ENCODE measurements at regions not wholly inside any gene's neighbourhood (a gene's known extent, or its start where the extent isn't known, plus 50 kb on each side); places are given as distances from the start of the nearest gene placed in this dataset.
"Not testable (repeated sequence)": the region's sequence is repeated elsewhere in the genome, so short reads cannot be mapped to it uniquely, and the experiment has no call there.

DNA sequence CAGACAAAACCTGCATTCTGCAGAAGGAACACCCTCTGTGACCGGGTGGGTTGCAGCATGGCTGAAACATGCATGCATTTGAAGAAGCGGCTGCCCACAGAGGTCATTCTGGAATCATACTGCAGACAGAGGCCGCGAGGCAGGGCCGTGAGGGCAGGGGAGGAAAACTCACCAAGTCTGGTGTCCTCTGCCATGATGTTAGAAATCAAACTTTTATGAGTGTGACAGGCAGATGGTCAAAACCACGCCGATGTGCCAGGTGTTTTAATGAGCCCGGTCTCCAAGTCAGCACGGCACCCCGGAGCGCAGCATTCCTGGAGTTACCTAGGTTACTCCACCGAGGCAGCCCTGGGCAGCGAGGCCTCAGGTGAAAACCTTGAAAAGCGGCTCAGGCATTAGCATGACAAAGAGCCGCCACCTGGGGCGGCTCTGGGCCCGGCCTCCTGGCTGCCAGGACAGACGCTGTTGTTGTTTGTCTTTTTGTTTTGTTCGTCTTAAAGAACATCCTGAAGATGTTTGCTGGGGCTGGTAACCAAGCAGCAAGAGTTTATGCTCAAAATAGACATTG is 255.6 kb downstream of the ERMARD start:
- no peak for DNase-seq

DNA sequence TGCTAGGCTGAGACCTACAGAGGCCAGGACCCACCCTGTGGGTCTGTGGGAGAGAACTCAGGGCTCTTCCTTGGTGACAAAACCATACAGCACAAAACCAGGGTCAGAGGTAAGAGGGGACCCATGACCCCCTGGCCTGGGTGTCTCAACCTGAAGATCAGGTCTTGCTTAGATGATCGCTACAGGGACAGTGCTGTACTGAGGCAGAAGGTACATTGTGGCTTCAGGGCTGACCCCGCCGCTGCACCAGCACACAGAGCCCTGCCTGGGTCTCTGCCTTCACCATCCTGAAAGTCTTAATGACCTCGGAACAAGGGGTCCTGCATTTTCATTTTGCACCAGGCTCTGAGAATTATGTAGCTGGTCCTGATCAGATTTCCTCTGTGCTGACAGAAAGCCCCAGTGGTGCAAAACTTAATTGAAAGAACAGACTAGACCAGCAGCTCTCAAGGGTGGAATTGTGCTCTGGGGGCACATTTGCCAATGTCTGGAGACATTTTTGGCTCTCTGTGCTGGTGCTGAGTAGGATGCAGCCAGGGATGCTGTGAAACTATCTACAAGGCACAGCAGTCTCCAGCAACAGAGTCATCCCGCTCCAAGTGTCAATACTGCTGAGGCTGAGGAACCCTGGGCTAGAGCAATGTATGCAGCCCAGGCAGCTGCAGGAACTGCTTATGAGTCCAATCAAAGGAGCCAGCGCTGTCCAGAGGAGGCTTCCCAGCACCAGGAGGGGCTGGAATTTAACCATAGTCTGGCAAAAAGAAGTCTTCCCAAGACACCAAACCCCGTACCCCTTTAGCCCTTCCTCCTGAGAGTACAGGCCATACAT is 254.9 kb downstream of the ERMARD start:
- no peak for DNase-seq

DNA sequence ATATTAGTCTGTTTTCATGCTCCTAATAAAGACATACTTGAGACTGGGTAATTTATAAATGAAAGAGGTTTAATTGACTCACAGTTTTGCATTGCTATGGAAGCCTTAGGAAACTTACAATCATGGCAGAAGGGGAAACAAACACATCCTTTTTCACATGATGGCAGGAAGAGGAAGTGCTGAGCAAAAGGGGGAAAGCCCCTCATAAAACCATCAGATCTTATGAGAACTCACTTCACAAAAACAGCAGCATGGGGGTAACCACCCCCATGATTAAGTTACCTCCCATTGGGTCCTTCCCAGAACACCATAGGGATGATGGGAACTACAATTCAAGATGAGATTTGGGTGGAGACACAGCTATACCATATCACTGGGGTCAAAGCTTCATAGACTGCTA is 254.2 kb downstream of the ERMARD start:
- no peak for DNase-seq

DNA sequence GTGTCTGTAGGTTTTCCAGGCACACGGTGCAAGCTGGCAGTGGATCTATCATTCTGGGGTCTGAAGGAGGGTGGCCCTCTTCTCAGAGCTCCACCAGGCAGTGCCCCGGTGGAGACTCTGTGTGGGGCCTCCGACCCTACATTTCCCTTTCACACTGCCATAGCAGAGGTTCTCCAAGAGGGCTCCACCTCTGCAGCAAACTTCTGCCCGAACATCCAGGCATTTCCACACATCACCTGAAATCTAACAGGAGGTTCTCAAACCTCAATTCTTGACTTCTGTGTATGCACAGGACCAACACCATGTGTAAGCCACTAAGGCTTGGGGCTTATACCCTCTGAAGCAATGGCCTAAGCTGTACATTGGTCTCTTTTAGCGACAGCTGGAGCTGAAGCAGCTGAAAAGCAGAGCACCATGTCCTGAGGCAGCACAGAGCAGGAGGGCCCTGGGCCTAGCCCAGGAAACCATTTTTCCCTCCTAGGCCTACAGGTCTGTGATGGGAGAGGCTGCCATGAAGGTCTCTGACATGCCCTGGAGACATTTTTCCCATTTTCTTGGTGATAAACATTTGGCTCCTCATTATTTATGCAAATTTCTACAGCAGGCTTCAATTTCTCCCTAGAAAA is 253.3 kb downstream of the ERMARD start:
- no peak for DNase-seq

DNA sequence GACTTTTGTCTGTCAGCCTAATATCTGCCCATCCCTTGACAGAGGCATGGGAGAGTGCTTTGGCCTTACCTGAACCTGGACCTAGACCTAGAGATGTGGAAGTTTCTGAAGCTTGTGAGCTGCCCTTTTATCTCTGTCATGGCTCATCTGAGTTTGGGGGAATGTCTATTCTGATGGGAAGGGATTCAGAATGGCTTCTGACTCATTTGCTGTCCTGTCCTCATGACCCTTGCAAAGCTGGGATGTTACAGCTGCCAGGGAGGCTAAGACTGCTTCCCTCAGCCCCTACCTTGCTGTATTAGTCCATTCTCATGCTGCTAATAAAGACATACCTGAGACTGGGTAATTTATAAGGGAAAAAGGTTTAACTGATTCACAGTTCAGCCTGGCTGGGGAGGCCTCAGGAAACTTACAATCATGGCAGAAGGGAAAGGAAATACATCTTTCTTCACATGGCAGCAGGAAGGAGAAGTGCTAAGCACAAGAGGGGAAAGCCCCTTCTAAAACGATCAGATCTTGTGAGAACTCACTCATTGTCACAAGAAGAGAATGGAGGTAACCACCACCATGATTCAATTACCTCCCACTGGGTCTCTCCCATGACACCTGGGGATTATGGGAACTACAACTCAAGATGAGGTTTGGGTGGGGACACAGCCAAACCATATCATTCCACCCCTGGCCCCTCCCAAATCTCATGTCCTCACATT is 252.2 kb downstream of the ERMARD start:
- DNase-seq: no peak

DNA sequence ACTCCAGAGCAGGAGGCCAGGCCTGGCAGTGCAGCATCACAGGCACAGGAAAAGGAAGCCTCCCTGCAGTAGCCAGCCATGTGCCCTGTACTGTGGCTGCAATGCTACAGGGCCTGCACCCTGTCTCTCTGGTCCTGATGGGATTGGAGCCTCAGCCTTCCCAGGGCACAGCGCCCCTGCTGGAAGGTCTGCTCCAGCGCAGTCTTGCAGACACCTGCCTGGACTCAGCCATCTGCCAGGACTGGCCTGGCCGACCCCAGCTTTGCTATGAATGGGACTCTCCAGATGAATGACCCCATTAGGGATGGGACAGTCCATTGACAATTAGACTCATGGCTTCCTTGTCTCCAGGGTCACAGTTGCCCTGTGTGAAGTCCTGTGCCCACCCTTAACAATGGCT is 251.6 kb downstream of the ERMARD start:
- DNase-seq: no peak

DNA sequence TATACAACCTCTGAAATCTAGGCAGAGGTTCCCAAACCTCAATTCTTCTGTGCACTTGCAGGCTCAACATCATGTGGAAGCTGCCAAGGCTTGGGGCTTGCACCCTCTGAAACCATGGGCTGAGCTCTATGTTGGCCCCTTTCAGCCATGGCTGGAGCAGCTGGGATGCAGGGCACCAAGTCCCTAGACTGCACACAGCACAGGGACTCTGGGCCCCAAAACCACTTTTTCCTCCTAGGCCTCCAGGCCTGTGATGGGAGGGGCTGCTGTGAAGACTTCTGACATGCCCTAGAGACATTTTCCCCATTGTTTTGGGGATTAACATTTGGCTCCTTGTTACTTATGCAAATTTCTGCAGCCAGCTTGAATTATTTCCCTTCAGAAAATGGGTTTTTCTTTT is 250.4 kb downstream of the ERMARD start:
- DNase-seq: not testable (repeated sequence)

DNA sequence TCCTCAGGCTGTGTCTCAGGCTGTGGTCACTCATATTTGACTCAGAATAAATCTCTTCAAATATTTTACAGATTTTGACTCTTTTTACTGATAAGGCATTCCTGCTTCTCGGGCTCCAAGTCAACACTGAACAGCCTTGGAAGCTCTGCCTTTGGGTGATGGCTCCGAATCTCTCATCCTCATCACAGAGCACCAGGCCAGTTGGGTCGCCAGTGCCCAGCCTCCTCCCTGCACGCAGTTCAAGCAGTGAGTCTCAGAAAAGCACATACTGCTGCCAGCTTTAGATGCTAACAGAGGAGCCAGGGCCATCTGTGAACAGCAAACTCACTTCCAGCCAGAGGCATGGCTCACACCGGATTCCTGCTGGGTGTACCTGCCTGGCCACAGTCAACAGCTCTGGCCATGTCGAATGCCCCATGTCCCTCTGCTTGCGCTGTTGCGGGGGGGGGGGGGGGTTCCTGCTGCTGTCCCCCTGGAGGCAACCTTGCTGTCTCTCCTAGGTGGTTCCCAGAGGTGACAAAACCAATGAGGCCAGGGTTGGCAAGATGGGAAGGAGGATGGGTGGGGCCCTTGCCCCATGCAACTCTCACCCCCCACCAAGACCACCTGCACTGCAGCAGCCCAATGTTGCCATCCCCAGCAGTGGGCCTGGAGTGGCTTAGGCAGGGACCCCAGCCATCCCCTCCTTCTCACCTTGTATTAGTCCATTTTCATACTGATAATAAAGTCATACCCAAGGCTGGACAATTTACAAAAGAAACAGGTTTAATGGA is 248.8 kb downstream of the ERMARD start:
- DNase-seq: no peak

DNA sequence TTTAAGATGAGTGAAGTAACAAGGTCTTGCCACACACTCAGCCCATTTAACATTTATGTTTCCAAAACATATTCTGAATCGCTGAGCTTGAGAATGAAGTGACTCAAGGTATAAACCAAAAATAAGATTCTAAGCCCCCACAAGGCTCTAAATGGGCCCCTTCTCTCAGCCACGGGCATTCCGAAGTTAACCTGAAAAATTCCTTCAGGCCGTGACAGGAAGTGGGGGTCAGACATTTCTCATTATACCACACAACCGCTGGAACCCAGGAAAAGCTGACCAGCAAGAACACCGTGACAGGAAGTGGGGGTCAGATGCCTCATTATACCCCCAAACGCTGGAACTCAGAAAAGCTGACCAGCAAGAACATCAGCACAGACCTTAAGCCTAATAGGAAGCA is 247.9 kb downstream of the ERMARD start:
- no peak for DNase-seq

DNA sequence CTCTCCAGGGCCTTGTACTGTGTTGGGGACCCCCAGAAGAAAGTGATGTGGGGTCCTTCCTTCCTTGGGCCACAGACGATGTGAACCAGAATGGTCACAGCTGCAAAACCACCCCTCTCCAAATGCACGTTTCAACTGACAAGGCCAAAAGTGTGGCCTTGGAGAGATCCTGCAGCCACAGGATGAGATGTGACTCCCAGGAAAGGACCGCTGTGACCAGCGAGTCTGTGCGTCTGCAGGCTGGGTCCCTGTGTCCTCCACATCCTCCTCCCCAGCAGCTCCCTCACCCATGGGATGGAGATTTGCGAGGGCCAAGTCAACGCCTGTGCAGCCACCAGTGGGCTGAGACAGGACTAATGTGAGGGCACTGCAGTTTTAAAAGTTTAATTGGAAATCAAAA is 247.0 kb downstream of the ERMARD start:
- DNase-seq: no peak

DNA sequence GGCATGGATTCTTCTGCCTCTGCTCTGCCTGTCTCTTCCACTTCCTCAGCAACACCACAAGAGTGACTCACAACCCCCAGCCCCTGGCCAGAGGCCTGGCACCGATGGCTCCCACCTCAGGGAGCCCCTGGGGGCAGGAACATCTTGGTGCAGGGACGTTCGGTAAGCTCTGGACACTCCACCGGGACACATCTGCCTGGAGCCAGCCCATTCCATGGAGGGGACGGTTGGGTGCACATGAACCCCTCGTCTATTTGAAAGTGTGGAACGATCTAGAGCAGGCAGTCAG is 246.5 kb downstream of the ERMARD start:
- DNase-seq: no peak

DNA sequence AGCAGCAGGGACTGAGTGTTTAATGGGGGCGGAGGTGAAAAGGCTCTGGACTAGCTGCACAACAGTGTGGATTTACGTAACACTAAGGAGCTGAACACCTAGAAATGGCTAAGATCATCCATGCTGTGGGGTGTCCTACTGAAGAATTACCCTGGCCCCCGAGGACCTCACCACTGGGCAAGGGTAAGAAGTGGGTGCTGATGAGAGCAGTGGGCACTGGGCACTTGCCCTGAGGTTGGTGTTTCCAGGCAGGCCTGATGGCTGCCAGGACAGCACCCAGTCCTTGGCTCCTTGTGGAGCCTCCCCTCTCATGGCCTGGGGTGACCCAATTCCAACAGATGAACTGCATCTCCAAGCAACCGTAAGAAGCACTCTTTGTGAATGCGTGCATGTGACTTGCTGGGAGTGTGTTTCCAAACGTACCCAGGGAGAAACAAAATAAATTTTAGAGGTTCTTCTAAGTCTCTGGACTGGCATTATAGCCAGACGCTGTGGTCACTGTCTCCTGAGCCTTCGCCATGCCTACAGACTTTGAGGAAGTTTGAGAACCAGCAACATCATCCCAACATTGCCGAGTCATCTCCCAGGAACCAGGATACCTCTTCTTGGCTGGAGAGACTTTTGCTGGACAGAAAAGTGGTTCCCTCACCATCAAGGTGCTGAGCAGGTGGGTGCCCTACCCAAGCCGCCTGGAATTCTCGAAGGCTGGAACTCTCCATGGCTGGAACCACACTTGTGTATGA is 245.9 kb downstream of the ERMARD start:
- DNase-seq: no peak

DNA sequence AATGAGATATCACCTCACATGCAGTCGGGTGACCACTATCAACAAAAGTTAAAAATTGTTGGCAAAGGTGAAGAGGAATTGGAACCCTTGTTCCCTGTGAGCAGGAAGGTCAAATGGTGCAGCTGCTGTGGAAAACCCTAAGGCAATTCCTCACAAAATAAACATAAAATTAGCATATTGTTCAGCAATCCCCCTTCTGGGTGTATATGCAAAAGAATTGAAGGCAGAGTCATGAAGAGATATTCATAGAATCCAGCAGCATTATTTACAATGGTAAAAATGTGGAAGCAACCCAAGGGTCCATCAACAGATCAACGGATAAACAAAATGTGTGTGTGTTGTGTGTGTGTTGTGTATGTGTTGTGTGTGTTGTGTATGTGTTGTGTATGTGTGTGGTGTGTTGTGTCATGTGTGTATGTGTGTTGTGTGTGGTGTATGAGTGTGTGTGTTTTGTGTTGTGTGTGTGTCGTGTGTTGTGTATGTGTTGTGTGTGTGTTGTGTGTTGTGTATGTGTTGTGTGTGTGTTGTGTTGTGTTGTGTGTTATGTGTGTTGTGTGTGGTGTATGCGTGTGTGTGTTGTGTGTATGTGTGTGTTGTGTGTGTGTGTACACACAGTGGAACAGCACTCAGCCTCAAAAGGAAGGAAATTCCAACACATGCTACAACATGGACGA is 245.1 kb downstream of the ERMARD start:
- DNase-seq: no peak

DNA sequence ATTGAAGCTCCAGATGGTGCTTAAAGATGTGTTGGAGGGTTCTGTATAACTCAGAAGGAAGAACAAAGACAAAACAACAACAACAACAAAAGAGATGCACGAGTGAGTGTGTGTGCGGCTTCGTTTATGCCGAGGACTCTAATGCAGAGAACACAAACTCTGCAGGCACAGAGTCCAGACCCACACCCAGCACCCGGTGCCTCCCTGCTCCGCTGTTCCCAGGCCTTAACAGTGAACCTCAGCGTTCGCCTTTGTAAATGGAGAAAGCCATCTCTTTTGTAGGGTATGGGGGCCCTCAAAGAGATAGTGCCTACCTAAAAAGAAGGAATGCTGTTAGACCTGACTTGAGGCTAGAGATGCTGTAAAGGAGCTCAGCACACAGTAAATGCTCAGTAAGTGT is 243.3 kb downstream of the ERMARD start:
- DNase-seq: no peak

DNA sequence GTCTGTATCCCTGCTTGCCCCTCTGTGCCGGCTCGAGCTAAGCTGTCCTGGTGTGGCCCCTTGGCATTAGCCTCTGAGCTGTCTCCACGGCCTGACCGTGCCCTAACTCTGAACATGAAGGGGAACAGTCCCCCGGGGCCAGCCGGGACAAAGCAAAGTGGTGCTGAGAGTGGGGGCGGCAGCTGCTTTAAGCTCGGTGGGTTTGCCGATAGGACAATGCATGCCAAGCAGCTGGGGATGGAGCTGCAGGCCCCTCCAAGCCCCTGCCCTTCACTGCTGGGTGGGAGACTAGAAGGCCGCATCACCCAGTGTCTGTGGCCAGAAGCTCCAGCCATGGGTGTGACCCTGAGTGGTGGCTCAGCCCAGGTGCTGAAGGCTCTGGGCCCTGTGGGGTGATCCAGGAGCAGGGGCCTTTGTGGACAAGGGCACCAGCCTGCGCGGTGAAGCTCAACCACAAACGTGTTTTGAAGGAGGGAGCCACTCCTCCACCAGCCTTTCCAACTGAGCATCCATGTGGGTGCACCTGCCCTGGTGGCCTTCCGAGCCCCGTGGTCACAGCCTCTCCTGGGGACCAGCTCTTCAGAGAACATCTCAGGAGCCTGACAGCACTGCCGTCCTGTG is 242.5 kb downstream of the ERMARD start:
- no peak for DNase-seq

DNA sequence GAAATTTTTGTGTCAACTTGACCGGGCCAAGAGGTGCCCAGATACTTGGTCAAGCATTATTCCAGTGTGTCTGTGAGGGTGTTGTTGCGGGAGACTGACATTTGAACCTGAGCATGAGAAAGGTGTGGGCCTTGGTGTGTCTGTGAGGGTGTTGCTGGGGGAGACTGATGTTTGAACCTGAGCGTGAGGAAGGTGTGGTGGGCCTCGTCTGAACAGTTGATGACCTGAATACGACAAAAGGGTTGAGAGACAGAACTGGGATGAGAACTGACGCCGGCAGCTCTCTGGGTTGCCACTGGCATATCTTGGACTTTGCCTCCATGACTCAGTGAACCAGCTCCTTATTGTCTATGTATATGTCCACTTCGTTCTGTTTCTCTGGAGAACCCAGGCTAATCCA is 240.5 kb downstream of the ERMARD start:
- no peak for DNase-seq

DNA sequence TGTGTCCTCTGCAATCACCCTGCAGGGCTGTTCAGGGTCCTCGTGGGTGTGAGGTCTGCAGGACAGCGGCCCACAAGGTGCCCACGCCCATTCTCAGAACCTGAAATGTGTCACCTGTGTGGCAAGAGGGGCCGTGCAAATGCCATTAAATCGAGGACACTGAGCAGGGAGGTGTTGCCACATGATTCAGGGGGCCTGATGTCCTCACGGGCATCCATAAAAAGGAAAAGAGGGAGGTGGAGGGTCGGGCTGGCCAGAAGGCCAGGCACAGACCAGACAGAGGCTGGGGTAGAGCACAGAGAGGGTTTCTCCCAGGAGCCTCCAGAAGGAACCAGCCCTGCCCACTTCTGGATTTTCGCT is 239.6 kb downstream of the ERMARD start:
- DNase-seq: no peak

DNA sequence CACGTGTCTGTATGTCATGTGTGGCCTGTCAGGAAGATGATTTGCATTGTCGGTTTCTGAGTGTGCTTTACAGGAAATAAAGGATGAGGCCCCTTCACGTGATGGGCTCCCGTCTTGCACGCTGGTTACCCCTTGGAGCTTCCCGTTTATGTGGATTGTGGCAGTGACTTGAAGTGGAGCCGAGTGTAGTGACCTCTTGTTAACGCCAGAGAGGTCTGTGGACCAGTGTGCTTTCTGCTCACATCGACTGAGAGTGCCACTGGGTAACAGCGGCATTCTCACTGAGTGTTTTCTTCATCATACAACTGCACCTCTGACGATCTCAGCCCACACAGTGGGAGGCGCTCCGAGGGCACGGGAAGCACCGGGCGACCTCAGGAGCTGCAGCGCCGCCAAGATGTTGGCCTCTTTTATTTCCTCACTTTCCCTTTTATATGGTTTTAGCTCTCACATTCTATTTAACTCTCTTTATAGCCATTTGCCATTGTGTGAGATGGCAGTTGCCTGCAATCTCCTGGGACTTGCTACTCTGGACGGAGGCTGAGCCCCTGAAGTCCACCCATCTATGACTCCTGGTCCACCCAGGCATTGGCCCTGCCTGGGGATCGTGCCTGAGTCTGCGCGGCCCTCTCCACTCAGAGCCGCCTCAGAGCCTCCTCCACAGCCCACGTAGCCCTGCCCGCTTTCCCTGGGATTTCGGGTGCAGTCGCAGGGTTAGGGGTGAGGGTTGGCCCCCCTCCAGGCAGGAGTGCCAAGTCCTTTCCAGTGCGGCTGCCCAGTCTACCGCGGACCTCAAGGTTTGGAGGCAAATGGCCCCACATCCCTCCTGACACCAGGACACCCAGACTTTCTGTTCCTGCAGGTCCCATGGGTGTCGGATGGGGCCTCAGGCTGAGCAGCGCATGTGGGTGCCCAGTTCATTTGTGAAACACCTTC is 238.9 kb downstream of the ERMARD start:
- DNase-seq: peak; percentile 45 to 47

DNA sequence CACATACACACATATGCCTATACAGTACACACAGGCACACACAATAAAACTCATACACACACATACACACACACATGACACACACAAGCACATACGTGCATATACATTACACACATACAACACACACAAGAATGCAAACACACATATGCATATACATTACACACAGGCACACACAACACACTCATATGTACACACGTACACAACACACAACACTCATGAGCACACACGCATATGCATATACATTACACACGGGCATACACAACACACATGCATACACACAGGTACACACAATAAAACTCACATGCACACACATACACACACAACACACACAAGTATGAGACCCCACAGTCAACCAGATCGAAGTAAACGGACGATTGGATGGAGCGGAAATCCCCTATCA is 238.2 kb downstream of the ERMARD start:
- DNase-seq: no peak

Measured in stimulated activated CD4-positive, alpha-beta T cell treated with anti-CD3 and anti-CD28 coated beads, Interleukin-4, amount 100 ng/mL, for 4 hours (primary cell).